HG03575 (cell line): ENCODE measurements at regions not wholly inside any gene's neighbourhood (a gene's known extent, or its start where the extent isn't known, plus 50 kb on each side); places are given as distances from the start of the nearest gene placed in this dataset.

Experiments used
- ATAC-seq: cut with Tn5 transposase; IDR thresholded peaks from one replicate; pipeline ENCODE4 v1.9.1; 2021; ENCODE audit not compliant: unreplicated experiment, insufficient number of reproducible peaks, low FRiP score; ENCODE audit errors: extremely low read depth

DNA sequence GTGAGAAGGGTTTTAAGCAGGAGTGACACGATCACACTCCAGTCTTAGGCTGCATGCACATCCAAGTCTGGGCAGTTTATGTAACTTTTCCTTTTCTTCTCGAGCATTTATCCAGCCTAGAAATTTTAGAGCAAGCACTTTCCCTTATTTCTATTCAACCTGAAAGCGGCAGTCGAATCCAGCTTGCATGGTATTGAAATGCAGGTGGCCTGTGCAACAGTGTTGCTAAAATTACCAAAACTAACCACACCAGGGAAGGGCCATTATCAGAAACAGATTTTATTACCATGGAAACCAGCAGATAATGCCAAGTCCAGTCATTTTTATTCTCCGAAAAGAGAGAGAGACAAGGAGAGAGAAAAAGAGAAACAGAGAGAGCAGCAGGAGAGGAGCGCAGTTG lies 179.9 kb upstream of the ZC3H12A start:
- no peak for ATAC-seq

DNA sequence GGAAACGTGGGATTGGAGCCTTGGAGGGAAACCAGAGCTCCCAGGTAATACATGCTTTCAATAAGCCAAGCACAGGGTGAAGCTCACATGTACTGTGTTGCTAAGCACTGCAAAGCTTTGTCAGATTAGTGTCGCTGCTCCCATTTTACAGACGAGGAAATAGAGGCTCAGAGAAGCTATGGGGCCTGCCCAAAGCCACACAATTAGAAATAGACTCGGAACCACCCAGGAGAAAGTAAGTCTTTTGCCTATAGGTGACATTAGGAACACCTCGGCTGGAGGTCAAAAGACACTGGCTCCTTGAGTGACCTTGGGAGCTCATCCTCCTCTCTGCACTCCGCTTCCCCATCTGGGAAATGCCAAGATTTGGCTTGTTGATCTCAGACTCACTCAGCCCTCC lies 175.6 kb upstream of the ZC3H12A start:
- ATAC-seq: no peak

DNA sequence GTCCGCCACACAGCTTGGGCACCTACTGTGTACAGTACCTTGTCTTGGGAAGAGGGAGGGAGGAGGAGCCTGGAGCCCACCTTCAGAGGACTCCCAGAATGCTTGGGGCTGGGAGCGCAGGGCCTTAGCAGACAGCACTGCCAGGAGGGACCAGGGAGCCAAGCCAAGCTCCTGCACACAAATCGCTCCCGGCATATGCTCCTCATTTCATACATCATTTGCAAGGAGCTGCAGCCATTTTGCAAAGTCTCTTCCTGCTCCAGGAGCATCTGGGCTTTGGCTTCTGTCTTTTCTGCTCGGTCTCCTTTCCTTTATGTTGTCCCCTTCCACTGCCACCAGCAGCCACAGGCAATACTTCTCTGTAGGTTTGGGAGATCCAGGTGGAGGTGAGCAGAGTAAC lies 175.2 kb upstream of the ZC3H12A start:
- ATAC-seq: no peak

DNA sequence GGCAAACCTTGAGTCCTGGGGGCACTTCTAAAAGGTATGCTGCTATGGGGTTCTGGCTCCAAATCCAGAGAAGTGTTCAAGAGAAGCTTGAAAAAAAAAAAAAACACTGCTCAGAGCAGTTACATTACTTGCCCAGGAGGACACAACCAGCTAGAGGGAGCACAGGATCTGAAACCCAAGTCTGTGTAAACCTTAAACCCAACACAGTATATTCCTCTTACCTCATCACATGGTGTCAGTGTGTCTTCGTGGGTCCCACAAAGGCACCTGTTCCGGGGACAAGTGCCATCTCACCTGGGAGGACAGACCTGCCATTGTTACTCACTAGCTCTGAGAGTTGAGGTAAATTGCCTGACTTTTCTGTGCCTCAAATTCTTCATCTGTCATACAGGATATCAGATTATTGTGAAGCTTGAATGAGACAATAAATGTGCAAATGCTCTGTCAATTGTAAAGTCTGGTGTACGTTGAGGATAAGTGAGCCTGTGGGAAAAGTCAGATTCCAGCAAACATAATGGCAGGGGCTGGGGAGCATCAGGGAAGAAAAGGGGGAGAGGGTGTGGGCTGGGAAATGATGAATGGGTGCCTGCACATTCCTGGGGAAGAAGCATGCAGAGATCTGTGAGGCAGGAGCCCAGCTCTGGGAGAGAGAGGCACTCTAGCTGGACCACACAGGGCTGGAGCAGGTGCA lies 170.4 kb upstream of the ZC3H12A start:
- ATAC-seq: no peak

DNA sequence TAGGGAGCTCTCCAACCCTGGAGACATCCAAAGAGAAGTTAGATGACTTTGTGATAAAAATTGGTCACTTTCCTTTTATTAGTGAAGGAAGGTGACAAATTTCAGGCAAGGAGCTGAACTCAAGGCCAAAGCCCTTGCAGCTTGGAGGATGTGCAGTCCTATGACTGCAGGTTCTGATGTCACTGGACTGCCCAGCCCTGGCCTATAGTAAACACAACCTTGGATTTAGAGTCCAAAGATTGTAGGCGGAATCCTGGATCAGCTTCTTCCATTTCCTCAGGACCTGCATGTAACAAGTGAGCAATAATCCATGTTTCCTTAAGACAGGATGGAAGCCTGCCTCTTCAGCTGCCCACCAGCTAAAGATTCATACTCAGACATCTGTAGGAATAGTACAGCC lies 169.3 kb upstream of the ZC3H12A start:
- ATAC-seq: no peak

DNA sequence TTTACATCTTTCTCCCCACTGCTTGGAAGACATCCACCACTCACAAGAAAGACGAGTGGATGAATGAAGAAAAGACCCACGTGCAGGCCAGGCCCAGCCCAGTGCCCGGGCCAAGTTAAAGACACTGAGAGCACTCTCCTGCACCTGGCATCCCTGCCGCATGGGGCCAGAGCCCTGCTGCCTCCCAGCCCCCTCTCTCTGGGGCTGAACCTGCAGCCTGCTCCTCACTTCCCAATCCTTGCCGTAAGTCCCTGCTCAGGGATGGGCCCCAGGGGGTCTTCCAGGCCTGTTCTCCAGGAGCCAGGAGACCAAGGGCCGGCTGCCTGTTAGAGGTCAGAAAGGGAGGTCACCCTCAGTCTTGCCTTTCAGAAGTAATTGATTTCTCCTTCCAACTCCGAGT lies 168.5 kb upstream of the ZC3H12A start:
- no peak for ATAC-seq

DNA sequence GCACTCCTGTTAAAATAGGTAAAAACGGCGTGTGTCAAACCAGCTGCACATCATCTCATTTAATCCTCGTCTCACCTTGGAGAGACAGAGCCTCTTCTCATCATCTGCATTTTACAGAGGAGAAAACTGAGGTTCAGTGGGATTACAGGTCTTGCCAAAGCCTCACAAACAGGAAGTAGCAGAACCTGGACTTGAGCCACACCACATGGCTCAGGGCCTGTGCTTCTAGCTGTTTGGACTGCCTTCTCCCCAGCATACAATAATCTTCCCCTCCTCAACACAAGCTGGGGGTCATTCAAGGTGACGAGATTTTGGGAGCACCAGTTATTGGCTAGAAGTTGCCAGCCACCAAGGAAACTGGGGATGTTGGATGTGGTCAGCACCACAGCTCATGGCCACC lies 167.9 kb upstream of the ZC3H12A start:
- ATAC-seq: no peak

DNA sequence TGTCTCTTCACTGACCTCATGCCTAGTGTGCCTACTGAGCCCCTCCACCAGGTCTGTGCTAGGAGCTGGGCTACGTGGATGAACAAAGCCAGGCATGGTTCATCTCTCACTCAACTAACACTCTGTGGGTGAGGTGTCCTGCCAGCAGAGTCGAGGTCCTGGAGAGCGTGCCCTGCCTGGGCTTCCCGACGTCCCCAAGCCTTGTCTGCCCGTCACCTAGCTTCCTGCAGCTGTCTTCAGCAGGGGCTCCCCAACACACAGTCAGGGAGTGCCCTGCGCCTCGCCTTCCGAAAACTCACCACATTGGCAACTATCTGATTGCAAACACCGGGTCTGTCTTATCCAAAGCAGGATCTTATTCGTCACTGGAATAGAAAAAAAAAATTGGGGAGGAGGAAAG lies 167.5 kb upstream of the ZC3H12A start:
- no peak for ATAC-seq

DNA sequence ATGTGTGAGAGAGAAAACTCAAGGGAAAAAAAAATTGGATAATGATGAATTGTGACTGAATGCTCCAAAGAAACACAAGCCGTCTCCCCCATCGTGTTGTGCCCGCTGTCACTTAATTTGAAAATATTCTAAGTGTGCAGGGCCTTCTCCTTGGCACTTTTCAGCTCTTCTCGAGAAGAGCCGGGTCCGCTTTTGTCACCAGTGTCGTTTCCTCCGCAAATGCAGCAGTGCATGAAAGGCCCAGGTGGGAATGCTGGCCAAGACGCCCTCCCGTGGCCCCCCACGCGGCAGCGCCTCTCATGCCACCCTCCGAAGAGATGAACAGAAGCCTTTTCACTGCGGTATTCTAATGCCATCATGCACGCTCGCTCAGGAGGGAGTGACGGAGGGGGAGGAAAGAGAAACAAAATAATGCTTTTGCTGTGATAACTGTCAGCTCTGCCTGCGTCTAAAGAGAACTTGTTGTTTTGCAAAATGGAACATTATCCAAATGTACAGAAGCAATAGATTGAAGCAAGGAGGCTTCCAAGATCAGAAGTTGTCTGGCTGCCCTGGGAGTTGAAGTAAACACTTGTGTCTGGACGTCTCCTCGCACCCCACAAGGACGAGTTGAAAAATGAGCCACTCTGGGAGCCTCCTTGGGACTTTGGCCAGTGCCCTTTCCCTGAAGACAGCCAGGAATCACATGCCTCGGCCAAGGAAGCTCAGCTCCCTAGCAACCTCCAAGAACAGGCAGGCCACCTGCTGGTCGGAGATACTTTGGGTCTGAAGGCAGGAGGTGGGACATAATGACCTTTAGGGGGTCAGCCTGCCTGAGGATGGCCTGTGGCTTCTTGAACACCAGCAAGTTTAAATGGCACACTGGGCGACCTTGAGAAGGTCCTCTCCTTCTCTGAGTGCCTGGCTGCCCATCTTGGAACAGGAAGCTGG lies 166.1 kb upstream of the ZC3H12A start:
- ATAC-seq: no peak

DNA sequence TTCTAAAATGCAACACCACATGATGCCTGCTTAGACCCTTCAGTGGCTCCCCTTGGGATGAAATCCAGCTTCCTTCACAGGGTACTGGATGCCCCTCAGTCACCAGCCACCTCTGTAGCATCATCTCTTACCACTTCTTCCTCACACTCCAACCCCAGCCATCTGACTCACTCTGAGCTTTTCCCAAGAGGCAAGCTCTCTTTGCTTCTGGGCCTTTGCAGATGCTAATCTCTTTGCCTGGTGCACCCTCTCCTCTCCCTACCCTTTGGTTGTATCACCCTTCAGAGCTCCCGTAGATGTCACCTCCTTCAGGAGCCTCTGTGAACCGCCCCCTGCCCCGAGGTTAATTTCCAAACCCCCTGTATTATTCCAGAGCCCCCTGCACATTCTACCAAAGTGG lies 164.8 kb upstream of the ZC3H12A start:
- ATAC-seq: no peak

DNA sequence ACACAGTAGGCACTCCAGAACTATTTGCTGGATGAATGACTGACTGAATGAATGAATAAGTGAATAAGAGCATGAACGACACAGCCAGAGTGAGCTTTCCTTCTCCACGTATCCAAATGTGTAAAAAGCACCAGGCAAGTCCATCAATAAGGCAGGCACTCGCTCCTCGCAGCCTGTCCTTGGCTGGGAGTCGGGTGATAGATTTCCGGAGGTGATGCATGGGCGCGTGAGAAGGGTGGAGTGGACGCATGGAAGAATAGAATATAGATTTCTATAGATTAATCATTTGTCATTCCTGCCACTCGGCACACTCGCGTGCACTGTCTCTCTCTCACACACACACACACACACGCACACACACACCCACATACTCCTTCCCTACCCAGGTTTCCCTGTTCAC lies 164.3 kb upstream of the ZC3H12A start:
- no peak for ATAC-seq

DNA sequence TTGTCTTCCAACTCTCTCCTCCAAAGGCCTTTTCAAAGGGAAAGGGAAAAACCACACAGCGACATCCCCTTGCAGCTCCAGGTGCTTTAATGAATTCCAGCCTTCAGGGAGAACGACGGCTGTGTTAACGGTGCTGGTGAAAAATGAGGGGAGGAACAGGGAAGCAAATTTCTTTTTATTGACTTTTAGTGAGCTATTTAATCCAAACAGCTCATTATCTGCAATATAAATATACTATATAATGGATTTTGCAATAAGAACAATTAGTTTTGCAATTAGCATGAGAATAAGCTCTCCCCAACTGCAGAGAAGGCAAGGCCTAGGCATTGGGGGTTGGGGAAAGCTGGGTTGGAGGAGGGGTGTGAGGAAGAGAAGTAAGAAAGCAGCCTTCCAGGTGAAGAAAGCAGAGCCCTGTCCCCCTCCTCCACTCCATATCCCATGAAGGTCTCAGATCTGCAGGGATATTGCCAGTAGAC lies 159.0 kb upstream of the ZC3H12A start:
- no peak for ATAC-seq

DNA sequence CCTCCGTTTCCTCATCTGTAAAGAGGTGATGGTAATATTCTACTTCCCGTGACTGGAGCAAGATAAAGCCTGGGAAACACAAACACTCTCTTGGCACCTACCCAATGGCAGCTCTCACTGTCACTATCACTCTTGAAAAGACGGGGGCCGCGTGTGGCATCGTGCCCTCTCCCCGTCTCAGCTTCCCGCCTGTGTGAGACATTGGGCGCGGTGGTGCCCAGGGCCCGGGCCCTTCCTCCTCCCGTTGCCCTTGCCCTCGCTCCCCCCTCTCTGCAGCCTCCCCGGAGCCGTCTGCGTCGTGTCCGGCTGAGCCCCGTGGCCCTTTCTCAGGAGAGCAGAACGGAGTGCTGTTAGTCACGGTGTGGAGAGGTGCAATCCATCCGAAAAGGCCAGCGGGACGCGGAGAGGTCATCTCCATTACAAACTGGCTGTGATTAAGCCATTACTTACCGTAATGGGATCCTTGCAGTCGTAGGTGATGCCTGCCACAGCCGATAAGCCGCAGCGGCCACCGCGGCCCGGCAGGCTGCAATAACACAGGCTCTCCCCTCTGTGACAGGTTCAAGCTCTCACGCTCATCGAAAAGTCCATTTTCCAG lies 156.4 kb upstream of the ZC3H12A start:
- ATAC-seq: no peak

DNA sequence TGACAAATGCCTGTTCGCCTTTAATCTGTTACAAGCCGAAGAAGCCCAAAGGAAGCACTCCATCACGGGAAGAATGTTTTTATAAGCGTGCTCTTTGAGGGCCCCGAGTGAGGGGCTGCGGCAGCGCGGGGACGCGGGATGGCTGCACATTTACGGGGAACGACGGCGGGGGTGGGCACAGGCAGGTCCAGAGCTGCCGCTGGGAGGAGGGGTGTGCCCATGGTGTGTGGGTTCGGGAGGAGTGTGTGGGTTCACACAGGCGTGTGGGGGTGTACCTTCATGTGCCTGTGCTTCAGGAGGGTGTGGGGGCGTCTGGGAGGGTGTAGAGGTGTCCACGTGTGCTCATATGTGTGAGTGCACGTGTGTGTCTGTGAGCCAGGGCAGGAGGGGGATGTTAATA lies 155.9 kb upstream of the ZC3H12A start:
- ATAC-seq: no peak

DNA sequence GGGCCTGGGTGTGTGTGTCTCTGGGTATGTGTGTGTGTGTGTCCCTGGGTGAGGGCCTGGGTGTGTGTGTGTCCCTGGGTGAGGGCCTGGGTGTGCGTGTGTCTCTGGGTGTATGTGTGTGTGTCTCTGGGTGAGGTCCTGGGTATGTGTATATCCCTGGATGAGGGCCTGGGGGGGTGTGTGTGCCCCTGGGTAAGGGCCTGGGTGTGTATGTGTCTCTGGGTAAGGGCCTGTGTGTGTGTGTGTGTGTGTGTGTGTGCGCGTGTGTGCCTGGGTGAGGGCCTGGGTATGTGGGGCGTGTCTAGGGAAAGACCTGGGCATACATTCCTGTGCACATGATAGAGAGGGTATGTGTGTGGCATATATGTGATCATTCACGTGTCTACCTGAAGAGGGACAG lies 155.1 kb upstream of the ZC3H12A start:
- ATAC-seq: no peak

DNA sequence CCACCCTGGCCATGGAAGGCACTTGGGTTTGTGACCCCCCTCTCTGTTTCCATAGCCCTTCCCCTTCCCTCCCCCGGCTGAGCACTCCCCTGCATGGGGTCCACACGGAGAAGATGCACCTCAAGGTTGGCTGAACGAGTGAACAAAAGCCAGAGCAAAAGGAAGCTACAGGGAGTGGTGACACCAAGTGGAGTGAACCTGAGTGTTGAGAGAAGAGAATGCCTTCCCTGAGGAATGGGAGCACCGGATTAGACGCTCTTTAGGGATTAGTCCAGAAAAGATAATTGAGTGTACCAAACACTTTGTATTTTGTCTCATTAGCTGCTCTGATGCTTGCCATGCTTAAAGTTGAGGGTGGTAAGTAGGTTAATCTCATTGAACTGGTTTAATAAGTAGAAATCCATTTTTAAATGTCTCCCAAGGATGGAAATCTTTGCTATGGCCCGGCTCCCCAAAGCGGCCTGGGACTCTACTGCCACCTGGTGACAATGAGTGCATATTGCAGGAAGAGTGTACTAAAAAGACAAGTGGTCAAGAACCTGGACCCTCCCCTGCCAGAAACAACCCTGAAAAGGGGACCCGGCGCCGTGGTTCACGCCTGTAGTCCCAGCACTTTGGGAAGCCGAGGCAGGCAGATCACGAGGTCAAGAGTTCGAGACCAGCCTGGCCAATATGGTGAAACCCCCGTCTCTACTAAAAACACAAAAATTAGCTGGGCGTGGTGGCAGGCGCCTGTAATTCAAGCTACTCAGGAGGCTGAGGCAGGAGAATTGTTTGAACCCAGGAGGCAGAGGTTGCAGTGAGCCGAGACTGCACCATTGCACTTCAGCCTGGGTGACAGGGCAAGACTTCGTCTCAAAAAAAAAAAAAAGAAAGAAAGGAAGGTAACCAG lies 150.6 kb upstream of the ZC3H12A start:
- no peak for ATAC-seq

DNA sequence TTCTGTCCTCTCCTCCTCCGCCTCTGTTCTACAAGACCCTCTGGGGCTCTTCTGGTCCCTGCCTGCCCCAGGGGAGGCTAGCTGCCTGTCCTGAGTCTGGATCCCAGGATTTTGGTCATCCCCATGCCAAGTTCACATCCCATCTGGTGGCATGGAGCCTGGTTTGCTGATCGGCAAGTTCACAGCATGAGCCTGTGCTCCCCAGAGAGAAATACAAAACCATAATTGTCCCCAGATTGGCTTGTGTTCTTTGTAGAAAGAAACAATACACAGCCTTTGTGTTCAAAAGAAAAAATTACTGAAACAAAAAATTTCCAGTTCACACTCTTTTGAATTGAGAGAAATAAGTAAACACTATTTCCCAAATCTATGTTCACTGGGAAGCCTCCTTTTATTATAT lies 149.4 kb upstream of the ZC3H12A start:
- no peak for ATAC-seq

DNA sequence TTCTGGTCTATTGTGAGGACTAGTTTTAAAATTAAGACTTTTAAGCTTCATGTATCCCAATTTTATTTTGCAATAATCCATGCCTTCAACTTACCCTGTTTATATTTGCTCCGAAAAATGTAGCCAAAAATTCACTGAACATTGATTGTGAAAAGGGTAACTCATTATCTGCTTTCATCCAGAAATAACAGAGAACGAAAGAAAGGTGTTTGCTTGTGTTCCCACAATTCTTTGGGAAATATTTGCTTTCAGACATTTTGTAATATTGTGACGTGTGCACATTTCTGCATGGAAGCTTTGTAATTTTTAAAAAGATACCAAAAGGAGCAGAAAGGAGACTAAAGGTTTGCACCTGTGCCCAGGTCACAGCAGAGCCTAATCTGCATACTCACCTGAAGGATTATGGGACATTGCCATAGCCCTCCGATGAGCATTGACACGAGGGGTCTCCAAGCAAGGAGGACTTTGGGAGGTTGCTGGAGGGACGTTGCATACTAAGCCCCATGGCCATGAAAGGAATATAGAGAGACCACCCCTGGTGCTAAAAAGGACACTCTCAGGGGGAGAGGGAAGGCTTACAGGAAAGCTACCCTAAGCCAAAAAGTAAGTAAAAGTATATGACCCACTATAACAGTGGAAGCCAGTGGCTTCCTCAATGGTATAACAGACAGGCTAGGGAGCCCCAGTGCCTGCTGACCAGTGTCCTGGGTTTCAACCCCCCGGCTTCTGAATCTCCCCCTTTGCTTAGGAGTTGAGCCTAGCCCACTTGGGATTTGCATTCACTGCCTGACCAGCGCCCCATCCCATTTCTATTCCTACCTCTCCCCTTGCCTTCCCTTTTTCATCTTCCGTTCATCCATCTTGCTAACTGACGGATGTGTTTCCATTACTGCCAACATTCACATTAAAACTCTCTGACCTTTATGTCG lies 148.6 kb upstream of the ZC3H12A start:
- ATAC-seq: no peak
